ENCODE measurements at regions not wholly inside any gene's neighbourhood (a gene's known extent, or its start where the extent isn't known, plus 50 kb on each side); places are given as distances from the start of the nearest gene placed in this dataset.

DNA sequence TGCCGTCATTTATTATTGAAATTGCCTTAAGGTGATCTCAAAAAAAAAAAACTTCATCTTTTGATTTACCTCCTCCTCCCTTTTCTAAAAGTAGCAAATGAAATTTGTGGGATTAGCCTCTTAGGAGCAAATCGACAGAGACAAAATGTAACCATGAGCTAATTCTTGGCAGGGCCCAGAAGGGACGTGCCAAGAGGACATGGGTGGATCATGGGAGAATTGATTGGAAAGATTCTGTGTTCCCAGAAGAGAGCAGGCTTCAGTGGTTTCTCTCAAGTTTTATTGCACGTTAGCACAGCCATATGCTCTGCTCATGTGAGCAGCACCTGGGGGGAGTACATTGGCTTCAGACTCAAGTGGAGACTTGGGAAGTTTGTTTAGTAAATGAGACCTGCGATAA lies 394.6 kb downstream of the ELAVL2 start:
- no peak for DNase-seq
- Mint-ChIP-seq H3K4me3 (no peak overlapping the region), H3K27me3 (ENCODE audit: insufficient read depth) (no peaks in the 10 kb centered on the region; the same call in 1 of the 2 replicates), H3K36me3 (ENCODE audit: low read depth) (no peaks in the 10 kb centered on the region), H3K27ac (no peak overlapping the region), H3K4me1 (ENCODE audit: low read depth) (no peaks in the 10 kb centered on the region), H3K9me3 (peaks cover 14% of the 10 kb centered on the region)
- TF ChIP-seq, protein P1, sequence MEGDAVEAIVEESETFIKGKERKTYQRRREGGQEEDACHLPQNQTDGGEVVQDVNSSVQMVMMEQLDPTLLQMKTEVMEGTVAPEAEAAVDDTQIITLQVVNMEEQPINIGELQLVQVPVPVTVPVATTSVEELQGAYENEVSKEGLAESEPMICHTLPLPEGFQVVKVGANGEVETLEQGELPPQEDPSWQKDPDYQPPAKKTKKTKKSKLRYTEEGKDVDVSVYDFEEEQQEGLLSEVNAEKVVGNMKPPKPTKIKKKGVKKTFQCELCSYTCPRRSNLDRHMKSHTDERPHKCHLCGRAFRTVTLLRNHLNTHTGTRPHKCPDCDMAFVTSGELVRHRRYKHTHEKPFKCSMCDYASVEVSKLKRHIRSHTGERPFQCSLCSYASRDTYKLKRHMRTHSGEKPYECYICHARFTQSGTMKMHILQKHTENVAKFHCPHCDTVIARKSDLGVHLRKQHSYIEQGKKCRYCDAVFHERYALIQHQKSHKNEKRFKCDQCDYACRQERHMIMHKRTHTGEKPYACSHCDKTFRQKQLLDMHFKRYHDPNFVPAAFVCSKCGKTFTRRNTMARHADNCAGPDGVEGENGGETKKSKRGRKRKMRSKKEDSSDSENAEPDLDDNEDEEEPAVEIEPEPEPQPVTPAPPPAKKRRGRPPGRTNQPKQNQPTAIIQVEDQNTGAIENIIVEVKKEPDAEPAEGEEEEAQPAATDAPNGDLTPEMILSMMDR (IDR thresholded peaks at IDR 0.05): no peak

DNA sequence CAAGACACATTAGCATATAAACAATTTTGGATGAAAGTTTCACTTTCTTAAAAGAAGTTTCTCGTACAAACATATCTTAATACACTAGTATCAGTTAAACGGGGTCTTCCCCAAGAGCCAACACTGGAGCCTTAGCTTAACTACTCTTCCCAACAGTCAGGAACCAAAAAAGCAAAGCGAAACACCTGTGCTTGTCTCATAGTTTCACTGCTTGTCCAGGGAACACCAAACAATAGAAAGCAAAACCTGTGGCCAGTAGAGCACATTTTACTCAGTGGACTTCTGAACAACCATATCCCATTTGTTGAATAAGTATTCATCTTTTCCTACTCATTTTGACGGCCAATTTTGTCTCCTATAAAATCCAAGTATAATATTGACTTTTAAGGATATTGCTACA lies 391.4 kb downstream of the ELAVL2 start:
- no peak overlapping the region for H3K4me3 Mint-ChIP-seq

DNA sequence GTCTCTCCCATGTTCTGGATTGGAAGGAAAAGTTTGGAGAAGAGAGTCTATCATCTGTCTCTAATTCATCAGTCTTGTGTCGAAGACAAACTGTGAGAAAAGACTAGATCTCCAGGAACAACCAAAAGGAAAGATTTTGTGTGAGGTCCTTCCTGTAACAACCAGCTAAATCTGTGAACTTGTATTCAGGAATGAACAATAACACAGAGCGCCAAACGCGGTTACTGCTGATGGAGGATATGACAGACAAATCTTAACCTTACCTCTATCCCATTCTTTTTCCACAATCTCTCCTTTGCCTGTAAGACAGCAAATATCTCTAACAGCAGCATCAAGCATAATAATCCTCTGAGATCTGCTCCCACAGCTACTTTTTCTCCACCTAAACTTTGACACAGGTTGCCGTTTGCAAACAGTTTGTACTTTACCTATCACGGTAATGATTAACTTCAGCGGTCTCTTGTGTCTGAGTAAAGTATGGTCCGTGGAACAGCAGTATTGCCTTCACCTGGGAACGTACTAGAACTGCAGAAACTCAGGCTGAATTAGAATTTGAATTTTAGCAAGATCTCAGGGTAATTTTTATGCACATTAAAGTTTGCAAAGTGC lies 387.6 kb downstream of the ELAVL2 start:
- H3K27ac Mint-ChIP-seq: no peak overlapping the region
- no peaks in the 10 kb centered on the region for H3K36me3 Mint-ChIP-seq (ENCODE audit: low read depth)
- TF ChIP-seq, protein P1 (IDR thresholded peaks at IDR 0.05): no peak
- no peaks in the 10 kb centered on the region for H3K4me1 Mint-ChIP-seq (ENCODE audit: low read depth)
- peaks cover 12% of the 10 kb centered on the region for H3K9me3 Mint-ChIP-seq
- no peaks in the 10 kb centered on the region for H3K27me3 Mint-ChIP-seq (ENCODE audit: insufficient read depth)
- DNase-seq: no peak
- no peak overlapping the region for H3K4me3 Mint-ChIP-seq

More for the DNA sequence above, 391.4 kb downstream of the ELAVL2 start:
- Mint-ChIP-seq H3K36me3 (ENCODE audit: low read depth) (no peaks in the 10 kb centered on the region), H3K9me3 (peaks cover 10% of the 10 kb centered on the region), H3K27me3 (ENCODE audit: insufficient read depth) (no peaks in the 10 kb centered on the region; the same call in 1 of the 2 replicates), H3K4me1 (ENCODE audit: low read depth) (no peaks in the 10 kb centered on the region), H3K27ac (no peak overlapping the region)
- TF ChIP-seq, protein P1 (IDR thresholded peaks at IDR 0.05): no peak
- no peak for DNase-seq

DNA sequence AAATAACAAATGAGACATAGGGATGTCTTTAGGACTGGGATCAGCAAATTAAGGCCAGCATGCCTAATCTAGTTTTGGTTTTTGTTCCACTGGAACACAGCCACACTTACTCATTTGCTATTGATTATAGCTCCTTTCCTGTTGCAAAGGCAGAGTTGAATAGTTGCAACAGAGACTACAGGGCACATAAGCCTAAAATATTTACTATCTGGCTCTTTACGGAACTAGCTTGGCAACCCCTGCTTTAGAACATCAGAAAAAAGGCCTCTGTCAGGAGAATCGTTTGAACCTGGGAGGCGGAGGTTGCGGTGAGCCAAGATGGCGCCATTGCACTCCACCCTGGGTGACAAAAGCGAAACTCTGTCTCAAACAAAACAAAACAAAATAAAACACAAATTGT lies 384.8 kb downstream of the ELAVL2 start:
- H3K27ac Mint-ChIP-seq: no peak overlapping the region
- no peaks in the 10 kb centered on the region for H3K27me3 Mint-ChIP-seq (ENCODE audit: insufficient read depth)
- TF ChIP-seq, protein P1 (IDR thresholded peaks at IDR 0.05): no peak
- H3K4me1 Mint-ChIP-seq (ENCODE audit: low read depth): no peaks in the 10 kb centered on the region
- no peak overlapping the region for H3K4me3 Mint-ChIP-seq
- H3K36me3 Mint-ChIP-seq (ENCODE audit: low read depth): no peaks in the 10 kb centered on the region
- peaks cover 27% of the 10 kb centered on the region for H3K9me3 Mint-ChIP-seq
- no peak for DNase-seq

DNA sequence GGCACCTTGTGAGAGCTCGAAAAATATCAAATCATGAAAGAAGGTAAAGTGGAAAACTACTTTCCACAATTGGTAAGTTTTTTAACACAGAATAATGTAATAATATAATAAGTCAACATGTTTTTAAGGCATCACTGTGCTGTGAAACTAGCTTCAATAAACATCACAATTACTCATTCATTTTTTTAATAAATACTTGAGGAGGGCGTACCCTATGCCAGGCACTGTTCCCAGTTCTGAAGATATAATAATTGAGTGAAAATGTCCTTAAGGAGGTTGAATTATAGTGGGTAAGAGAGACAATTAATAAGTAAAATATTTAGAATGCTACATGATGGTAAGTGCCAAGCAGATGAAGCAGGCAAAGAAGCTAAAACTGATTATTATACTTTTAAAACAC lies 381.4 kb downstream of the ELAVL2 start:
- Mint-ChIP-seq H3K4me3 (no peak overlapping the region), H3K4me1 (ENCODE audit: low read depth) (no peaks in the 10 kb centered on the region)

More for the DNA sequence above, 381.4 kb downstream of the ELAVL2 start:
- Mint-ChIP-seq H3K27ac (no peak overlapping the region), H3K9me3 (peaks cover 33% of the 10 kb centered on the region), H3K36me3 (ENCODE audit: low read depth) (no peaks in the 10 kb centered on the region), H3K27me3 (ENCODE audit: insufficient read depth) (no peaks in the 10 kb centered on the region)
- TF ChIP-seq, protein P1 (IDR thresholded peaks at IDR 0.05): no peak
- no peak for DNase-seq
